Fibroblast of lung (primary cell): ENCODE measurements at regions not wholly inside any gene's neighbourhood (a gene's known extent, or its start where the extent isn't known, plus 50 kb on each side); places are given as distances from the start of the nearest gene placed in this dataset.

ENCODE experiments used
- EZH2 ChIP-seq: IDR thresholded peaks from 2 replicates; pipeline ENCODE4 v1.5.1; 2012; ENCODE audit warnings: low read length, control low read depth, mild to moderate bottlenecking; ENCODE audit errors: missing control alignments
- TF ChIP-seq, protein P1 (sequence below), 2 donors: IDR thresholded peaks in 1 of 2; conservative IDR thresholded peaks in 1 of 2; 1 replicate in 1 of 2; 2 replicates in 1 of 2; pipeline ENCODE4 v1.5.1; 2011 to 2012; ENCODE audit warnings: low read length in 2 of 2, control low read depth in 1 of 2, inconsistent platforms in 1 of 2, low read depth in 1 of 2, mild to moderate bottlenecking in 1 of 2

DNA sequence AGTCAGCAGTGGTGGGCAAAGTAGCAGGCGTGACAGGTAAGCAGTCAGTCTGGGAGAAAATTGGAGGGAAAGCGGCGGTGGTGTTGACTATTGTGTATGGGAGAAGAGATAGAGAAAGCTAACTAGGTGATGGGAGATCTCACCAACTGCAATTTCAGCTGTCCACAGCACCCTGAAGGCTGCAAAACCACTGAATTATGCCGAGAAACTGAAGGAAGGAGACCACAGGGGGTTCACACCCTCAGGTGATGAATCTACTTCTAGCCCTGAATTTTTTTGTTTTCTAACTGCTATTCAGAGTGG, 631.5 kb downstream of the UQCRFS1 start:
- TF ChIP-seq, protein P1, sequence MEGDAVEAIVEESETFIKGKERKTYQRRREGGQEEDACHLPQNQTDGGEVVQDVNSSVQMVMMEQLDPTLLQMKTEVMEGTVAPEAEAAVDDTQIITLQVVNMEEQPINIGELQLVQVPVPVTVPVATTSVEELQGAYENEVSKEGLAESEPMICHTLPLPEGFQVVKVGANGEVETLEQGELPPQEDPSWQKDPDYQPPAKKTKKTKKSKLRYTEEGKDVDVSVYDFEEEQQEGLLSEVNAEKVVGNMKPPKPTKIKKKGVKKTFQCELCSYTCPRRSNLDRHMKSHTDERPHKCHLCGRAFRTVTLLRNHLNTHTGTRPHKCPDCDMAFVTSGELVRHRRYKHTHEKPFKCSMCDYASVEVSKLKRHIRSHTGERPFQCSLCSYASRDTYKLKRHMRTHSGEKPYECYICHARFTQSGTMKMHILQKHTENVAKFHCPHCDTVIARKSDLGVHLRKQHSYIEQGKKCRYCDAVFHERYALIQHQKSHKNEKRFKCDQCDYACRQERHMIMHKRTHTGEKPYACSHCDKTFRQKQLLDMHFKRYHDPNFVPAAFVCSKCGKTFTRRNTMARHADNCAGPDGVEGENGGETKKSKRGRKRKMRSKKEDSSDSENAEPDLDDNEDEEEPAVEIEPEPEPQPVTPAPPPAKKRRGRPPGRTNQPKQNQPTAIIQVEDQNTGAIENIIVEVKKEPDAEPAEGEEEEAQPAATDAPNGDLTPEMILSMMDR (conservative IDR thresholded peaks at IDR 0.05 in 1 of 2, IDR thresholded peaks at IDR 0.05 in 1 of 2; ENCODE audit: low read depth in 1 of 2, low read length in 2 of 2), result no peak
- TF ChIP-seq EZH2, result no peak
